IMR-90 (cell line): ENCODE measurements at regions not wholly inside any gene's neighbourhood (a gene's known extent, or its start where the extent isn't known, plus 50 kb on each side); places are given as distances from the start of the nearest gene placed in this dataset.

Experiments
- ATAC-seq: fragments of 200-7000 bp; cut with Tn5 transposase; 2 replicates; pipeline ENCODE4 v1.9.1; 2020; ENCODE audit warnings: low read depth, mild to moderate bottlenecking, moderate library complexity
- BruUV-seq: library from RNA; stranded (reverse); fragments of 400-500 nt; replicated peaks from 2 replicates; lab custom pipeline; 2021; lab: Mats Ljungman, UMichigan
- CTCF ChIA-PET: fragments of 300-600 bp; formaldehyde crosslinking; extraction: SDS; loops from one replicate; lab custom pipeline; 2021; ENCODE audit warnings: antibody characterized with exemption; lab: Yijun Ruan, JAX
- POLR2A ChIA-PET: fragments of 300-600 bp; sonication (Branson Sonifier 250); formaldehyde crosslinking; loops from one replicate; lab custom pipeline; 2022; ENCODE audit warnings: antibody characterized with exemption; ENCODE audit not compliant: unreplicated experiment; lab: Charles Lee
- DNase-seq: peaks from one replicate; pipeline ENCODE4 v3.0.0; 2013
- H2AFZ ChIP-seq: replicated peaks from 2 replicates; pipeline ENCODE3; 2013; ENCODE audit warnings: low read length, mild to moderate bottlenecking; ENCODE audit not compliant: poor library complexity
- H2AK5ac ChIP-seq: 2 replicates; pipeline ENCODE4 v1.6.1; 2013; ENCODE audit warnings: low read depth, low read length, inconsistent platforms
- H2AK9ac ChIP-seq: replicated peaks from 2 replicates; pipeline ENCODE3; 2013; ENCODE audit warnings: mild to moderate bottlenecking, low read depth, low read length, moderate library complexity; ENCODE audit not compliant: poor library complexity
- H2BK120ac ChIP-seq: 2 replicates; pipeline ENCODE4 v1.6.1; 2013; ENCODE audit warnings: low read depth, low read length, inconsistent platforms
- H2BK15ac ChIP-seq: 3 replicates; pipeline ENCODE4 v1.6.1; 2013; ENCODE audit warnings: low read depth, low read length, inconsistent platforms
- H2BK20ac ChIP-seq: 2 replicates; pipeline ENCODE4 v1.6.1; 2013; ENCODE audit warnings: low read depth, mild to moderate bottlenecking, inconsistent platforms, low read length, moderate library complexity
- H2BK5ac ChIP-seq: 2 replicates; pipeline ENCODE4 v1.6.1; 2013; ENCODE audit warnings: mild to moderate bottlenecking, low read depth, low read length, inconsistent platforms; ENCODE audit not compliant: poor library complexity, severe bottlenecking
- H3K14ac ChIP-seq: replicated peaks from 2 replicates; pipeline ENCODE4 v1.6.1; 2013; ENCODE audit warnings: low read depth, low read length, inconsistent platforms
- H3K18ac ChIP-seq: 2 replicates; pipeline ENCODE4 v1.6.1; 2013; ENCODE audit warnings: low read depth, low read length, control low read depth
- H3K23ac ChIP-seq: 2 replicates; pipeline ENCODE4 v1.6.1; 2013; ENCODE audit warnings: low read depth, low read length, inconsistent platforms
- H3K27ac ChIP-seq: 2 replicates; pipeline ENCODE4 v1.5.1; 2013; ENCODE audit warnings: mild to moderate bottlenecking, control low read depth, low read length; ENCODE audit not compliant: insufficient read depth
- H3K27me3 ChIP-seq: 2 replicates; pipeline ENCODE4 v1.6.1; 2013; ENCODE audit warnings: low read length; ENCODE audit not compliant: control insufficient read depth, insufficient read depth
- H3K36me3 ChIP-seq: 2 replicates; pipeline ENCODE4 v1.6.1; 2013; ENCODE audit warnings: low read length, mixed read lengths; ENCODE audit not compliant: control insufficient read depth, insufficient read depth
- H3K4ac ChIP-seq: 2 replicates; pipeline ENCODE4 v1.6.1; 2013; ENCODE audit warnings: low read depth, low read length, inconsistent platforms
- H3K4me1 ChIP-seq: 2 replicates; pipeline ENCODE4 v1.6.1; 2013; ENCODE audit warnings: low read length, mixed read lengths; ENCODE audit not compliant: control insufficient read depth, insufficient read depth
- H3K4me2 ChIP-seq: 2 replicates; pipeline ENCODE4 v1.6.1; 2013; ENCODE audit warnings: low read depth, mild to moderate bottlenecking, control low read depth, low read length, moderate library complexity
- H3K4me3 ChIP-seq: 2 replicates; pipeline ENCODE4 v1.5.1; 2013; ENCODE audit warnings: low read depth, mild to moderate bottlenecking, control low read depth, low read length, moderate library complexity; ENCODE audit not compliant: insufficient read depth
- H3K56ac ChIP-seq: 2 replicates; pipeline ENCODE4 v1.6.1; 2013; ENCODE audit warnings: low read length, inconsistent platforms; ENCODE audit not compliant: insufficient read depth; ENCODE audit errors: extremely low read depth
- H3K79me1 ChIP-seq, 2 experiments: 2 replicates each; pipeline ENCODE4 v1.6.1; 2013; ENCODE audit warnings: low read length in 2 of 2, inconsistent platforms in 1 of 2, low read depth in 1 of 2
- H3K9ac ChIP-seq: 2 replicates; pipeline ENCODE4 v1.6.1; 2013; ENCODE audit warnings: low read depth, low read length, control low read depth
- H3K9me1 ChIP-seq: 2 replicates; pipeline ENCODE4 v1.6.1; 2013; ENCODE audit warnings: low read length, inconsistent platforms; ENCODE audit not compliant: insufficient read depth
- H3K9me3 ChIP-seq: 2 replicates; pipeline ENCODE4 v1.6.1; 2013; ENCODE audit warnings: low read length; ENCODE audit not compliant: control insufficient read depth, insufficient read depth
- H4K20me1 ChIP-seq: 2 replicates; pipeline ENCODE4 v1.6.1; 2013; ENCODE audit warnings: low read length, inconsistent platforms; ENCODE audit not compliant: insufficient read depth
- H4K5ac ChIP-seq: 2 replicates; pipeline ENCODE4 v1.6.1; 2013; ENCODE audit warnings: mild to moderate bottlenecking, low read depth, low read length, control low read depth
- H4K8ac ChIP-seq, 2 experiments: 2 replicates each; pipeline ENCODE4 v1.6.1; 2013; ENCODE audit warnings: low read depth in 2 of 2, low read length in 2 of 2, control low read depth in 1 of 2, inconsistent platforms in 1 of 2
- H4K91ac ChIP-seq: 2 replicates; pipeline ENCODE4 v1.6.1; 2013; ENCODE audit warnings: low read depth, low read length, inconsistent platforms; ENCODE audit not compliant: insufficient read depth
- MAZ ChIP-seq: IDR thresholded peaks from 2 replicates; pipeline ENCODE4 v1.6.1; 2012; ENCODE audit warnings: low read depth, mild to moderate bottlenecking, low read length, improper control_type of control experiment, moderate library complexity, borderline replicate concordance
- MXI1 ChIP-seq: IDR thresholded peaks from 2 replicates; pipeline ENCODE4 v1.6.1; 2012; ENCODE audit warnings: low read depth, mild to moderate bottlenecking, low read length, moderate library complexity, borderline replicate concordance
- NFE2L2 ChIP-seq: fragments of 150-350 bp; IDR thresholded peaks from 2 replicates; pipeline ENCODE4 v1.6.1; 2016; ENCODE audit warnings: low read depth, mild to moderate bottlenecking, low read length
- RAD21 ChIP-seq: IDR thresholded peaks from 2 replicates; pipeline ENCODE4 v1.6.1; 2012; ENCODE audit warnings: low read length, improper control_type of control experiment
- RCOR1 ChIP-seq: IDR thresholded peaks from 2 replicates; pipeline ENCODE4 v1.6.1; 2012; ENCODE audit warnings: mild to moderate bottlenecking, low read length, improper control_type of control experiment; ENCODE audit not compliant: insufficient replicate concordance
- RFX5 ChIP-seq: IDR thresholded peaks from 2 replicates; pipeline ENCODE4 v1.8.0; 2012; ENCODE audit warnings: low read depth, mild to moderate bottlenecking, low read length, moderate library complexity
- USF2 ChIP-seq: fragments of 150-350 bp; IDR thresholded peaks from 2 replicates; pipeline ENCODE4 v1.6.1; 2017; ENCODE audit warnings: mild to moderate bottlenecking, antibody characterized with exemption, low read length, low read depth
- WGBS, 2 experiments: methylation state at CpG; one replicate each; pipeline versions ENCODE4 v1.1.5 to v1.1.7; 2013; ENCODE audit warnings: missing lambda C conversion rate in 2 of 2; ENCODE audit not compliant: insufficient read length in 1 of 2; ENCODE audit errors: extremely low coverage in 2 of 2; 5-methylcytosine and 5-hydroxymethylcytosine counted together
- dilution Hi-C: fragments of 300-500 bp; cut with HindIII; formaldehyde crosslinking; loops from one replicate; pipeline ENCODE4 v1.14.3; 2018; ENCODE audit warnings: low sequenced_read_pairs; ENCODE audit not compliant: unreplicated experiment
- in situ Hi-C: fragments of 300-500 bp; cut with MboI; formaldehyde crosslinking; loops from 3 replicates; pipeline ENCODE4 v1.14.3; 2019; ENCODE audit warnings: low sequenced_read_pairs, inconsistent platforms, mixed read lengths
- intact Hi-C: fragments of 100-400 bp; cut with micrococcal nuclease; formaldehyde crosslinking; loops from 2 replicates; pipeline ENCODE4 v1.10.0; 2022

DNA sequence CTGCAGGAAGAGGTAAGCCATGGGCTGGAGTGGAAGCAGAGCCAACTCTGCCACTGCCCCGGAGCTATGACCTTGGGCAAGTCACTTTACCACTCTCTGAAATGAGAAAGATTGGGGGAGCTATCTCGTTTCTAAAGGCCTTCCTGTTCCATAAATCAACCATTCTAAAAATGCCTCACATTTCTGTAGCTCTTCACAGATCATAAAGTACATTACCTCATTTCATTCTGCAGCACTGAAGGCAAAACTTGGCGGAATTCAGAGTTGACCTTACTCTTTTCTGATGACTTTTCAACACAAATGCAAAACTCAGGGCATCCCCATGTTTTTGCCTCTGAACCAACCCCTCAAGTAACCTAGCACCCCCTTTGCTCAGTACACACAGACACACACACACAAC, 404.0 kb upstream of the NFIA start:
- no peak overlapping the region for H2AK9ac ChIP-seq
- no peak for DNase-seq
- no peak overlapping the region for H2AFZ ChIP-seq
- H3K4me3 ChIP-seq, result no peak overlapping the region
- no peak overlapping the region for H2AK5ac ChIP-seq
- H4K5ac ChIP-seq, result no peak overlapping the region
- no peaks in the 10 kb centered on the region for H3K9me1 ChIP-seq
- no peak overlapping the region for H3K23ac ChIP-seq
- no peak for TF ChIP-seq USF2
- no peak for TF ChIP-seq MAZ
- no peak for TF ChIP-seq RCOR1
- no peak for TF ChIP-seq RAD21
- no peak for TF ChIP-seq RFX5
- no peak for TF ChIP-seq NFE2L2
- no peak for TF ChIP-seq MXI1
- H2BK15ac ChIP-seq, result no peak overlapping the region
- 40% methylated on average over 1 of the region's 3 CpGs; no CpG with 5 or more reads in 1 of the 2 experiments for WGBS, 2 experiments
- H3K9me3 ChIP-seq, result peaks cover 13% of the 10 kb centered on the region
- H3K79me1 ChIP-seq, result no peaks in the 10 kb centered on the region
- no TSS peak for BruUV-seq
- H3K56ac ChIP-seq, result no peak overlapping the region
- H2BK120ac ChIP-seq, result no peak overlapping the region
- no peak overlapping the region for H3K14ac ChIP-seq
- no peak overlapping the region for H2BK5ac ChIP-seq
- H3K4ac ChIP-seq, result no peak overlapping the region
- no peaks in the 10 kb centered on the region for H4K20me1 ChIP-seq
- no peak overlapping the region for H4K8ac ChIP-seq
- H3K27me3 ChIP-seq, result no peaks in the 10 kb centered on the region
- H2BK20ac ChIP-seq, result no peak overlapping the region
- no peak overlapping the region for H3K27ac ChIP-seq
- no peak overlapping the region for H3K4me2 ChIP-seq
- H4K91ac ChIP-seq, result no peak overlapping the region
- intact Hi-C loops, result no loop called here
- CTCF ChIA-PET, result no interaction called here
- H3K36me3 ChIP-seq, result no peaks in the 10 kb centered on the region
- ATAC-seq, result no peak
- no peak overlapping the region for H3K18ac ChIP-seq
- H3K4me1 ChIP-seq, result no peaks in the 10 kb centered on the region
- dilution Hi-C loops, result no loop called here
- in situ Hi-C loops, result no loop called here
- H3K9ac ChIP-seq, result no peak overlapping the region
- POLR2A ChIA-PET, result no interaction called here
